ENCODE measurements at regions not wholly inside any gene's neighbourhood (a gene's known extent, or its start where the extent isn't known, plus 50 kb on each side); places are given as distances from the start of the nearest gene placed in this dataset.

- peaks cover 0 to 36% (median 0%) of the 10 kb centered on the region in 4 donors for H3K9me3 ChIP-seq
- TF ChIP-seq POLR2A (IDR thresholded peaks at IDR 0.05): no peak
- TF ChIP-seq EP300 (IDR thresholded peaks at IDR 0.05): no peak
- no peak for TF ChIP-seq CTCF (IDR thresholded peaks at IDR 0.05)
- H3K27ac ChIP-seq: no peak overlapping the region
- peaks cover 0 to 23% of the 10 kb centered on the region in 2 donors for H3K27me3 ChIP-seq
- DNase-seq (ENCODE audit: low spot score in 2 of 2): no peak
- no peaks in the 10 kb centered on the region for H3K36me3 ChIP-seq
- no peak overlapping the region for H3K4me3 ChIP-seq
- WGBS, 2 donors: 84 to 92% methylated on average over 17 to 25 of the region's 25 CpGs
- H3K4me1 ChIP-seq: no peaks in the 10 kb centered on the region
Measured at GRCh38 chr22:49325531-49326395, 501.9 kb downstream of the BRD1 start.

DNA sequence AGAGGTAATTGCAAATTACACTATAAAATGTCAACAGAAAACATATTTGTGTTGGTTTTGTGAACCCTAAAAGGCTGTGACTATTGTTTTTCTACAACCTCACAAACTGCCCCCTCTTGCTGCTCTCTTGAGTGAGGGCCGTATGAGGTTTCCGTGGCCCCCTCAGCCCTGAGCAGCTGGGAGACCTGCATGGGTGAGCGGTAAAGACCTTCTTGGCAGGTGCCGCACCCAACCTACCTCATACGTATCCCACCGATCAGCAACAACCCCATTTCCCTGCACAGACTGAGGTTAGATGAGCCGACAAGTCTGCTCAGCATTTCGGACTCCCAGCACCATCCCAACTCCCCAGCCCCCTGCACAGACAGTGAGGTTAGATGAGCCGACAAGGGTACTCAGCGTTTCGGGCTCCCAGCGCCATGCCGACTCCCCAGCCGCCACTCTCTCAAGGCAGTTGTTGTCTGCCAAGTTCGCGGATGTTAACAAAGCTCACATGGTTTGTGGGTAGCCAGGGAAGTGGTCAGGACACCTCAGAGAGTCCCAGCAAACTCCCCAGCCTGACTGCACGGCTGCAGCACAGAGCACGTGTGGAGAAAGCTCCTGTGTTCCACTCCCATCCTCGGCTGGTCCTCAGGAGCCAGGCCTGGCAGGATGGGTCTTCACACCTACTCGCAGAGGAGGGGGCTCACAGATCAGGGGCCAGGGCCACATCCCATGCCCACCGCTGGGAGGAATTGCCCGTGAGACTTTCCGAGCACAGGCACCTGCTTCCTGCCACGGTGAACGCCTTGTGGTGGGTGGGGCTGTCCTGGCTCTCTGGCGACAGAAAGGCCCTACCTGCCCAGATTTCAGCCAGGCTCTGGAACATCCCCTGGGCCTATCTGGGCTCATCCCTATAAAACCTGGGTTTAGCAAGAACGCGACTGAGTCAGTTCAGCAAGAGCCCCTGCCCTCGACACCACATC, 502.9 kb downstream of the BRD1 start:
- TF ChIP-seq CTCF (IDR thresholded peaks at IDR 0.05) (no peak), EP300 (IDR thresholded peaks at IDR 0.05) (no peak), POLR2A (IDR thresholded peaks at IDR 0.05) (no peak)
- DNase-seq (ENCODE audit: low spot score in 2 of 2): no peak
- H3K4me1 ChIP-seq: no peaks in the 10 kb centered on the region
- no peak overlapping the region for H3K4me3 ChIP-seq
- 88% methylated on average over 25 to 29 of the region's 29 CpGs for WGBS, 2 donors
- no peak overlapping the region for H3K27ac ChIP-seq
- H3K27me3 ChIP-seq: peaks cover 0 to 23% of the 10 kb centered on the region in 2 donors
- H3K36me3 ChIP-seq: no peaks in the 10 kb centered on the region
- H3K9me3 ChIP-seq: peaks cover 0 to 36% (median 0%) of the 10 kb centered on the region in 4 donors

DNA sequence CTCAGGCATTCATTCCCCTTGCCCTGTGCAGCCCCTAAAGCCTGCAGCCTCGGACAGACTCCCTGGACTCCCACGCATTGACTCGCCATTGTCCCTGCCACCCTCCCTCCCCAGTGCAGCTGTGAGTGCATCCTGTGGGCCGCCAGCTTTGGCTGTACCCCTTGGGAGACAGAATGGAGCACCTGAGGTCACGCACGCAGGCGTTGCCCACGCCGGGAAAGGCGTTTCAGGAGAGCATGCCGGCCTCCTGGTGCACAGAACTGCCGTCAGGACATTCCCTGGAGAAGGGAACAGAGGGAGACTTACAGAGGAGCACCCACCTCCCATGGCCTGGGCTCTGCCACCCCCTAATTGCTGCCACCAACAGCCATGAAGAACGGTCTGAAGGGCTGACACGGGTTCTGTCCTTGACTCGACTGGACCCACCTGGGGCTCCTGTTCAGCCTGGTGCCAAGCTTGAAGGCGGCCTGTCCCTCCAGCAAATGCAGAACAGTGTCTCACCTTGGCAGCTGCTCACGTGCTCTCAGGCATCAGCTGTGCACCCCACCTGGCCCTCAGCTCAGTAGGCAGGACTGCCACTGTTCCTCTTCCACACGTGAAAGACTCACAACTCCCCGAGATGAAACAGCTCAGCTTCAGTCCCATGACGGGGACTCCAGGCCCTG, 503.8 kb downstream of the BRD1 start:
- Histone ChIP-seq H3K27ac (no peak overlapping the region), H3K36me3 (no peaks in the 10 kb centered on the region), H3K4me1 (no peaks in the 10 kb centered on the region), H3K9me3 (peaks cover 0 to 36% (median 0%) of the 10 kb centered on the region in 4 donors), H3K27me3 (peaks cover 0 to 23% of the 10 kb centered on the region in 2 donors), H3K4me3 (no peak overlapping the region)
- DNase-seq (ENCODE audit: low spot score in 2 of 2): no peak
- 75 to 76% methylated on average over 14 to 20 of the region's 20 CpGs for WGBS, 2 donors
- TF ChIP-seq POLR2A (IDR thresholded peaks at IDR 0.05): no peak
- no peak for TF ChIP-seq EP300 (IDR thresholded peaks at IDR 0.05)
- TF ChIP-seq CTCF (IDR thresholded peaks at IDR 0.05): no peak

DNA sequence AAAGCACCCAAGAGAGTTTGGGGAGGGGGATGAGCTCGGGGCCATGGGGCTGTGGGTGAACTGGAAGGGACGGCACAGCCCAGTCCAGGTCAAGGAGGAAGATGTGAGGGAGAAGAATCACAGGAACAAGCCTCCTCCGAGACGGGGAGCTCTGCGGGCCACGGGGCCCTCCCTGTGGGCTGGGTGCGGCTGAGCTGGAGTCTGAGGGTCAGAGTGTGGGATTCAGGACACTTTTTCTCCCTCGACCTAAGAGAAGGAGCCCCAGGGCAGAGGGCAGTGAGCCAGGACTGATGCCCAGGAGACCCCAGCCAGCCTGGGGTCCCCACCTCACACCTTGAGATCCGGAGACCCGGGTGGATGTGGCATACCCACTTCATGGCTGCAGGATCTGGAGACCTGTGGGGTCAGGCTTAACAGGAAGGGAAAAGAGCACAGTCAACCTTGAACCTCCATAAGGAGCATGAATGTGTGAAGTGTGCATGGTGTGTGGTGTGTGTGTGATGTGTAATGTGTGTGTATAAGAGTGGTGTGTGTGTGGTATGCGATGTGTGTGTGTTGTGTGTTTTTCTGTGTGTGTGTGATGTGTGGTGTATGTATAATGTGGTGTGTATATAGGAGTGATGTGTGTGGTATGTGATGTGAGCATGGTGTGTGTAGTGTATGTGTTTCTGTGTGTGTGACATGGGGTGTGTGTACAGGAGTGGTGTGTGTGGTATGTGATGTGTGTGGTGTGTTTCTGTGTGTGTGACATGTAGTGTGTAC, 504.6 kb downstream of the BRD1 start:
- TF ChIP-seq CTCF (IDR thresholded peaks at IDR 0.05): no peak
- no peak for TF ChIP-seq EP300 (IDR thresholded peaks at IDR 0.05)
- TF ChIP-seq POLR2A (IDR thresholded peaks at IDR 0.05): no peak
- Histone ChIP-seq H3K36me3 (no peaks in the 10 kb centered on the region), H3K27me3 (peaks cover 0 to 23% of the 10 kb centered on the region in 2 donors), H3K27ac (no peak overlapping the region), H3K4me1 (no peaks in the 10 kb centered on the region), H3K9me3 (peaks cover 0 to 27% (median 0%) of the 10 kb centered on the region in 4 donors), H3K4me3 (no peak overlapping the region)
- 65 to 73% methylated on average over 11 of the region's 11 CpGs for WGBS, 2 donors
- DNase-seq (ENCODE audit: low spot score in 2 of 2): no peak

All from tibial nerve (tissue), 4 donors.